Astrocyte of the cerebellum (primary cell): ENCODE measurements at regions not wholly inside any gene's neighbourhood (a gene's known extent, or its start where the extent isn't known, plus 50 kb on each side); places are given as distances from the start of the nearest gene placed in this dataset.

Source experiments
- DNase-seq: peaks from one replicate; pipeline ENCODE4 v3.0.0-alpha.2; 2011; ENCODE audit warnings: low read depth
- H3K4me3 ChIP-seq: 2 replicates; pipeline ENCODE4 v1.5.1; 2011; ENCODE audit warnings: mild to moderate bottlenecking, low read depth, low read length, moderate library complexity
- in situ Hi-C: cut with HindIII; loops from 2 replicates; pipeline ENCODE4 v1.10.0; 2017; ENCODE audit warnings: low sequenced_read_pairs
- TF ChIP-seq, protein P1 (sequence below): IDR thresholded peaks from 2 replicates; pipeline ENCODE4 v1.5.1; 2012; ENCODE audit warnings: low read length, low read depth, moderate library complexity, mild to moderate bottlenecking; ENCODE audit errors: missing control alignments

DNA sequence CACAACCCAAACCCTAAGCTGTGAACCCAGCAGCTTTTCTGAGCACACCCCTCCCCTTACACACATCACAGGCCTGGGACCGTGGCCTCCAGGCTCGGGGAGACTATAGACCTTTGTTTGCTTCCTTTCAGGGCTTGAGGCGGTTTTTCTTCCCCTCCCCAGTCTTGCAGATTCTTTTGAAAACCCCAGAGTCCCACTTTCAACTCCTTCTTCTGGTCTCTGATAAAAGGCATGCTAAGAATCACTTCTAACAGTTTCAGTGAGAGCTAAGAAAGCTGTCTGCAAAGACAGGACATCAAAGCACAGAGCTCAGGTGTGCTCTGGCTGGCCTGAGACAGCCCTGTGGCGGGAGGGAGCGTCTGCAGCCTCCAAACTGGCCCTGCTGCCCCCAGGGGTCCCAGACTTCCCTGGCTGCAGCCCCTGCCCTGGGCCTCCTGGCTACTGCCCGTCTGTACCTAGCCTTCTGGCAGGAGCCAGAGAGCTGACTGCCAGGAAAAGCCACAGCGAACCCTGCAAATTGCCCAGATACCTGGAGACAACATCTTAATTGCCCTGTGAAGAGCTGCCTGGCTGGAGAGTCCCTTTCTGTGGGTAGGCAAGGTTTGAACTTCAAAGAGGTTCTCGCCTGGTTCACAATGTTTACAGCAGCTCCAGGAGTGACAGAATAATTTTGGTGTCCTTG lies 138.9 kb downstream of the GADD45G start:
- H3K4me3 ChIP-seq, result no peak overlapping the region
- no peak for DNase-seq
- TF ChIP-seq, protein P1, sequence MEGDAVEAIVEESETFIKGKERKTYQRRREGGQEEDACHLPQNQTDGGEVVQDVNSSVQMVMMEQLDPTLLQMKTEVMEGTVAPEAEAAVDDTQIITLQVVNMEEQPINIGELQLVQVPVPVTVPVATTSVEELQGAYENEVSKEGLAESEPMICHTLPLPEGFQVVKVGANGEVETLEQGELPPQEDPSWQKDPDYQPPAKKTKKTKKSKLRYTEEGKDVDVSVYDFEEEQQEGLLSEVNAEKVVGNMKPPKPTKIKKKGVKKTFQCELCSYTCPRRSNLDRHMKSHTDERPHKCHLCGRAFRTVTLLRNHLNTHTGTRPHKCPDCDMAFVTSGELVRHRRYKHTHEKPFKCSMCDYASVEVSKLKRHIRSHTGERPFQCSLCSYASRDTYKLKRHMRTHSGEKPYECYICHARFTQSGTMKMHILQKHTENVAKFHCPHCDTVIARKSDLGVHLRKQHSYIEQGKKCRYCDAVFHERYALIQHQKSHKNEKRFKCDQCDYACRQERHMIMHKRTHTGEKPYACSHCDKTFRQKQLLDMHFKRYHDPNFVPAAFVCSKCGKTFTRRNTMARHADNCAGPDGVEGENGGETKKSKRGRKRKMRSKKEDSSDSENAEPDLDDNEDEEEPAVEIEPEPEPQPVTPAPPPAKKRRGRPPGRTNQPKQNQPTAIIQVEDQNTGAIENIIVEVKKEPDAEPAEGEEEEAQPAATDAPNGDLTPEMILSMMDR, result no peak
- in situ Hi-C loops, result no loop called here

DNA sequence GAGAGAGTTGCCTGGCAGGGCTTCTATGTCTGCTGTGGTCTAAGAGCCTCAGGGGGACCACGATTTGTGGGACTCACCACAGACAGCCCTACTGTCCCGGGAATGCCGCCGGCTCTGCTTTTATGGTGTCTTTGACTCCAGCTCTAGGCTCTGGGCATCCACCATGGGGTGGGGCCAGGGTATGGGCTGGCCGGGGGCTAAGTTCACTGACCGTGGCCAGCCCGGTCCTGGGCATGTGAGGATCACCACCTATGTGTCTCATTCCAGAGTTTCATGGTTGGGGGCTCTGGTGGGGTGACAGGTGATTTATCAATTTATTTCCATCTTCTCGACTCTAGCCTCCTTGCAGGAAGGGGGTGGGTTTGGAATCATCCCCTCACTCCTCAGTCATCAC lies 139.4 kb downstream of the GADD45G start:
- DNase-seq, result no peak
- no peak overlapping the region for H3K4me3 ChIP-seq
- in situ Hi-C loops, result no loop called here
- TF ChIP-seq, protein P1, result no peak

GRCh38 chr9:89744730-89745129 lies 139.9 kb downstream of the GADD45G start:
- no peak overlapping the region for H3K4me3 ChIP-seq
- DNase-seq, result no peak
- in situ Hi-C loops, result no loop called here
- TF ChIP-seq, protein P1, result no peak

DNA sequence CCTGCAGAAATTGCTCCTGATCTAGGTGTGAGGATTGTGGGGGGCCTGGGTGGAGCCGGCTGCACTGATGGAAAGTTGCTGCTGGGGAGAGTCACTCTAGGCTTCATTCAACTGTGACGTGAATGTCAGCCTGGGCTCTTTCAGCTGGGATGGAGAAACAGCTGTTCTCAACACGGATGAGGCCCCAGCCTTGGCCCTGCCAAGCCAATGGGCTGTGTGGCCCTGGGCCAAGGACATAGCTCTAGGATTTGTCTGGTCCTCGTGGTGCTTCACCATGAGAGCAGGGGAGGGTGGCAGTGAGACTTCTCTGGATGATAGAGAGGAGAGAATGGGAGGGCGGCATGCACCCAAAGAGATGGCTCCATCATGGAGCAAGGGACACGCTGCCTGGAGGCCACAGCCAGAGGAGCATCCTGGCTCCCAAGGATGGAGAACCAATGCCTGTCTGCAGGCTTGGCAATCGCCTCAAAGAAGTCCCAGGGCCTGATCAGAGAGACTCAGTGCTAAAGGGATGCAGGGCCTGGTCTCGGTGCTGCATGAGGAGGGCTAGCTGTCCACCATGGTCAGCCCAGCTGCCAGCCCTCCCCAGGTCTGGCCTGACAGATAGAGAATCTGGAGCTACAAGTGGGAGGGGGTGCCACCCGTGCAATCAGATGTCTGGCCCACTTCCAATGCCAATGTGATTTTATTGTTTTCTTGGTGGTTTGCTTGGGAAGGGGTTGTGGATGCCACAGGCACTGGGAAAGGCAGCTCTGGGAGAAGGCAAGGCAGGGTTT lies 141.0 kb downstream of the GADD45G start:
- H3K4me3 ChIP-seq, result no peak overlapping the region
- no peak for DNase-seq
- in situ Hi-C loops, result no loop called here
- TF ChIP-seq, protein P1, result no peak

GRCh38 chr9:89746385-89747116 lies 141.7 kb downstream of the GADD45G start:
- TF ChIP-seq, protein P1, result no peak
- no peak overlapping the region for H3K4me3 ChIP-seq
- DNase-seq, result peak; percentile 12
- in situ Hi-C loops, result no loop called here

GRCh38 chr9:89747596-89747995 lies 142.8 kb downstream of the GADD45G start:
- in situ Hi-C loops, result no loop called here

More at GRCh38 chr9:89747596-89747995, 142.8 kb downstream of the GADD45G start:
- H3K4me3 ChIP-seq, result no peak overlapping the region
- TF ChIP-seq, protein P1, result no peak
- no peak for DNase-seq
